ENCODE measurements at regions not wholly inside any gene's neighbourhood (a gene's known extent, or its start where the extent isn't known, plus 50 kb on each side); places are given as distances from the start of the nearest gene placed in this dataset.

DNA sequence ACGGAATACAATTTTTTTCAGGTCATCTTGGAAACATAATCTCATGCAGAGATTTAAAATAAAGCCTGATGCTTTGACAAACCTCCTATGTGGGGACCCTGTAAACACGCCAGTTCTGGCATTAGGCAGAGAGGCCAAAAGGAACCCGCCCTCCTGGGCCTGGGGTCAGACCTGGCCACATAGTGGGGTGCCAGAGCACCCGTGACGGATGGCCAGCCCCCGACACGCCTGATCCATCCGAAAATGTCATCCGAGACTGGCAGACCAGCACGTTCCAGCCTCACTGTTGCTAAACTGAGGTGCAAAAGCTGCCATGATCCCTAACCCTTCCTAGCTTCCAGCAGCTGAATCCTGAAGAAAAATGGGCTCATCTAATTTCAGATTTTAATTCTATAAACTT, 222.6 kb upstream of the SALL3 start:
- no peaks in the 10 kb centered on the region for H3K4me1 ChIP-seq (ENCODE audit: control insufficient read depth, insufficient read depth, low read length)
- H3K27ac ChIP-seq (ENCODE audit: low read depth, low read length) = no peak overlapping the region
- no peak overlapping the region for H3K9ac ChIP-seq (ENCODE audit: low read length)
- no peak overlapping the region for H3K4me3 ChIP-seq (ENCODE audit: low read length)
- no peaks in the 10 kb centered on the region for H3K36me3 ChIP-seq (ENCODE audit: control insufficient read depth, insufficient read depth, low read length)
- H3K27me3 ChIP-seq (ENCODE audit: control insufficient read depth, insufficient read depth, low read length) = no peaks in the 10 kb centered on the region

DNA sequence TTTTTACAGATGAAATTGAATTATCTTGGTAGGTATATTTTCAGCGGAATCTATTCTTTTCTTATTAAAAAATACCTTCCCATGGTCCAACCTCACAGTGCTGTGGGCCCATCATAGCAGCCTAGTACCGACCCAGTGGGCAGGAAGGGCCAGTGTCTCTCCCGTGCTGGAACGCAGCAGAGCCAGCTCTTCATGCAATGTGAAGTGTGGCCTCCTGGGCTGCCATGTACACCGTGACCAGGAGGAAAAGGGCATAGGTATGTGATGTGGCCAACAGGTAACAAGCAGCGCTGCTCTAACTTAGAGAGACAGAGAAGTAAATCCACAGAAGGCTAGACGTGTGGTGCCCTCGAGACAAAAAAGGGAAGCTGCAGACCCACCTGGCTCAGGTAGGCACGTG, 221.1 kb upstream of the SALL3 start:
- no peaks in the 10 kb centered on the region for H3K27me3 ChIP-seq (ENCODE audit: control insufficient read depth, insufficient read depth, low read length)
- no peak overlapping the region for H3K4me3 ChIP-seq (ENCODE audit: low read length)
- H3K4me1 ChIP-seq (ENCODE audit: control insufficient read depth, insufficient read depth, low read length) = no peaks in the 10 kb centered on the region
- no peaks in the 10 kb centered on the region for H3K36me3 ChIP-seq (ENCODE audit: control insufficient read depth, insufficient read depth, low read length)
- H3K27ac ChIP-seq (ENCODE audit: low read depth, low read length) = no peak overlapping the region
- H3K9ac ChIP-seq (ENCODE audit: low read length) = no peak overlapping the region

DNA sequence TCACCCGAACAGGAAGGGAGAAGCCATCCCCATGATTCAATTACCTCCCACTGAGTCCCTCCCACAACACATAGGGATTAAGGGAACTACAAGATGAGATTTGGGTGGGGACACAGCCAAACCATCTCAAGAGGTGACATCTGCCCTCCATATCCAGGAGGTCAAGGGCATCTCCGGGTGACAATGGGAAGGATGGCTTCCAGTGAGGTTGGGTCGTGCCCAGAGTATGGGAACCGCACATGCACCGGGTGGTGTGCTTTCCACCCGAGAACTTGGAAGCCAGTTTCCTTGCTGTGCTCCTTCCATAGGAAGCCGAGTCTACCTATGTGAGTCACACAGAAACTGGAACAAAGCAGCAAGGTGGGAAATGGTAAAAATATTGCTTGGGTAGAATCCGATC, 216.9 kb upstream of the SALL3 start:
- H3K4me3 ChIP-seq (ENCODE audit: low read length) = no peak overlapping the region

DNA sequence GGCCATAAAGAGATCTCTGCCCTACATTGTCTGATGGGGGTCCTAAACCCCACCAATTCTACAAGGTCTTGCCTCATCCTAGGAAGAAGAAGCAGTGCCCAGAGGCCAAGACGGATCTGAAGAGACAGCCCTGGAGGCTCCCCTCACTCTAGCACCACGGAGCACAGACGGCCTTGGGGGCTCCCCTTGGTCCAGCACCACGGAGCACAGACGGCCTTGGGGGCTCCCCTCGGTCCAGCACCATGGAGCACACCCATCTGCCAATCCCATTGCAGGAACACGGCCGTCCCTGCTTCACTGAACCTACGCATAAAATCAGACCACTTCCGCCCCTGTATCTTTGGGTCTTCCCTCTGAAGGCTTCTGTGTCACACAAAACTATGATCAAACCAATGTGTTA, 215.1 kb upstream of the SALL3 start:
- no peaks in the 10 kb centered on the region for H3K4me1 ChIP-seq (ENCODE audit: control insufficient read depth, insufficient read depth, low read length)
- H3K4me3 ChIP-seq (ENCODE audit: low read length) = no peak overlapping the region
- H3K27me3 ChIP-seq (ENCODE audit: control insufficient read depth, insufficient read depth, low read length) = no peaks in the 10 kb centered on the region
- no peak overlapping the region for H3K27ac ChIP-seq (ENCODE audit: low read depth, low read length)
- H3K36me3 ChIP-seq (ENCODE audit: control insufficient read depth, insufficient read depth, low read length) = no peaks in the 10 kb centered on the region
- no peak overlapping the region for H3K9ac ChIP-seq (ENCODE audit: low read length)

More for the DNA sequence above, 216.9 kb upstream of the SALL3 start:
- no peak overlapping the region for H3K9ac ChIP-seq (ENCODE audit: low read length)
- no peaks in the 10 kb centered on the region for H3K36me3 ChIP-seq (ENCODE audit: control insufficient read depth, insufficient read depth, low read length)
- no peaks in the 10 kb centered on the region for H3K4me1 ChIP-seq (ENCODE audit: control insufficient read depth, insufficient read depth, low read length)
- H3K27ac ChIP-seq (ENCODE audit: low read depth, low read length) = no peak overlapping the region
- no peaks in the 10 kb centered on the region for H3K27me3 ChIP-seq (ENCODE audit: control insufficient read depth, insufficient read depth, low read length)

- Histone ChIP-seq H3K9ac (ENCODE audit: low read length) (no peak overlapping the region), H3K27me3 (ENCODE audit: control insufficient read depth, insufficient read depth, low read length) (no peaks in the 10 kb centered on the region), H3K36me3 (ENCODE audit: control insufficient read depth, insufficient read depth, low read length) (no peaks in the 10 kb centered on the region), H3K27ac (ENCODE audit: low read depth, low read length) (no peak overlapping the region), H3K4me1 (ENCODE audit: control insufficient read depth, insufficient read depth, low read length) (no peaks in the 10 kb centered on the region), H3K4me3 (ENCODE audit: low read length) (no peak overlapping the region)
These were observed 214.5 kb upstream of the SALL3 start for GRCh38 chr18:78765142-78765541.

GRCh38 chr18:78765637-78766281, 213.9 kb upstream of the SALL3 start:
- Histone ChIP-seq H3K4me3 (ENCODE audit: low read length) (no peak overlapping the region), H3K4me1 (ENCODE audit: control insufficient read depth, insufficient read depth, low read length) (no peaks in the 10 kb centered on the region), H3K36me3 (ENCODE audit: control insufficient read depth, insufficient read depth, low read length) (no peaks in the 10 kb centered on the region)

GRCh38 chr18:78766651-78767533, 212.7 kb upstream of the SALL3 start:
- Histone ChIP-seq H3K27ac (ENCODE audit: low read depth, low read length) (no peak overlapping the region), H3K9ac (ENCODE audit: low read length) (no peak overlapping the region), H3K4me3 (ENCODE audit: low read length) (no peak overlapping the region), H3K36me3 (ENCODE audit: control insufficient read depth, insufficient read depth, low read length) (no peaks in the 10 kb centered on the region), H3K27me3 (ENCODE audit: control insufficient read depth, insufficient read depth, low read length) (no peaks in the 10 kb centered on the region), H3K4me1 (ENCODE audit: control insufficient read depth, insufficient read depth, low read length) (no peaks in the 10 kb centered on the region)

More at GRCh38 chr18:78765637-78766281, 213.9 kb upstream of the SALL3 start:
- Histone ChIP-seq H3K27ac (ENCODE audit: low read depth, low read length) (no peak overlapping the region), H3K9ac (ENCODE audit: low read length) (no peak overlapping the region), H3K27me3 (ENCODE audit: control insufficient read depth, insufficient read depth, low read length) (no peaks in the 10 kb centered on the region)

DNA sequence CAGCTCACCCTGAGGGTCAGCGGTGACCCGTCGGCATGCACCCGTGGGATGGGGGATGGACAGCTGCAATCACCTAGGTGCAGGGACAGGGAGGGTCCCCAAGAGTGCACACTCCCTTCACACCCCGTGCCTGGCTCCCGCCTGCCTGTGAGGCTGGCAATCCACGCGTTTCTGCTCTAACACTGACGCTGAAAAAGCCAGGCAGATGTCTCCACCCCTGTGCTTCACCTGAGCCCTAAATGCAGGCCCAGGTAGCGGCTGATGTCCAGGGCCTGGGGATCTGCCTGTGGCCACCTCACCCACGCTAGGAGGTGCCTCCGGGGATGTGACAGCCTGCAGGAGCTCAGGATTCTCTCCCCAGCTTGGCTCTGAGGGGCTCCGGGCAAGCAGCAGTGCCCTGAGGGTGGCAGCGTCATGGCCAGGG, 212.0 kb upstream of the SALL3 start:
- no peak overlapping the region for H3K4me3 ChIP-seq (ENCODE audit: low read length)
- no peak overlapping the region for H3K27ac ChIP-seq (ENCODE audit: low read depth, low read length)
- no peaks in the 10 kb centered on the region for H3K36me3 ChIP-seq (ENCODE audit: control insufficient read depth, insufficient read depth, low read length)
- H3K4me1 ChIP-seq (ENCODE audit: control insufficient read depth, insufficient read depth, low read length) = no peaks in the 10 kb centered on the region
- H3K9ac ChIP-seq (ENCODE audit: low read length) = no peak overlapping the region
- H3K27me3 ChIP-seq (ENCODE audit: control insufficient read depth, insufficient read depth, low read length) = no peaks in the 10 kb centered on the region

DNA sequence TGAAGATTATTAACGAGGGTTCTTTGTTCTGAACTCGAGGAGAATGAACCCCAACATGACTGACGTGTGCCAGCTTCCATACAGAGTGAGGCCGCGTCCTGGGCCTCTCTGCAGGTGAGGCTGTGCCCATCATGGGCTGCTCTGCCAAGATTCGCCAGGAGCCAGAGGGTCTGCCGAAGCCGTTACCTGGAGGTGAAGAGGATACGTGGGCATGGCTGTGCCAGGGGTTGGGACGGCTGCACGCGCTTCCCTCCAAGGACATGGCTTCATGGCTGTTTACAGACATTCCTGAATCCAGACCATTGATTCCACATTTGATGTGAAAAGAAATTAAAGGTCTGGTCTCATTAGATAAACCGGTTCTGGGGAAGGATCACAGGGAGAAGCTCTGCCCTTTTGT, 211.4 kb upstream of the SALL3 start:
- Histone ChIP-seq H3K4me3 (ENCODE audit: low read length) (no peak overlapping the region), H3K9ac (ENCODE audit: low read length) (no peak overlapping the region), H3K27me3 (ENCODE audit: control insufficient read depth, insufficient read depth, low read length) (no peaks in the 10 kb centered on the region), H3K36me3 (ENCODE audit: control insufficient read depth, insufficient read depth, low read length) (no peaks in the 10 kb centered on the region), H3K27ac (ENCODE audit: low read depth, low read length) (no peak overlapping the region), H3K4me1 (ENCODE audit: control insufficient read depth, insufficient read depth, low read length) (no peaks in the 10 kb centered on the region)

DNA sequence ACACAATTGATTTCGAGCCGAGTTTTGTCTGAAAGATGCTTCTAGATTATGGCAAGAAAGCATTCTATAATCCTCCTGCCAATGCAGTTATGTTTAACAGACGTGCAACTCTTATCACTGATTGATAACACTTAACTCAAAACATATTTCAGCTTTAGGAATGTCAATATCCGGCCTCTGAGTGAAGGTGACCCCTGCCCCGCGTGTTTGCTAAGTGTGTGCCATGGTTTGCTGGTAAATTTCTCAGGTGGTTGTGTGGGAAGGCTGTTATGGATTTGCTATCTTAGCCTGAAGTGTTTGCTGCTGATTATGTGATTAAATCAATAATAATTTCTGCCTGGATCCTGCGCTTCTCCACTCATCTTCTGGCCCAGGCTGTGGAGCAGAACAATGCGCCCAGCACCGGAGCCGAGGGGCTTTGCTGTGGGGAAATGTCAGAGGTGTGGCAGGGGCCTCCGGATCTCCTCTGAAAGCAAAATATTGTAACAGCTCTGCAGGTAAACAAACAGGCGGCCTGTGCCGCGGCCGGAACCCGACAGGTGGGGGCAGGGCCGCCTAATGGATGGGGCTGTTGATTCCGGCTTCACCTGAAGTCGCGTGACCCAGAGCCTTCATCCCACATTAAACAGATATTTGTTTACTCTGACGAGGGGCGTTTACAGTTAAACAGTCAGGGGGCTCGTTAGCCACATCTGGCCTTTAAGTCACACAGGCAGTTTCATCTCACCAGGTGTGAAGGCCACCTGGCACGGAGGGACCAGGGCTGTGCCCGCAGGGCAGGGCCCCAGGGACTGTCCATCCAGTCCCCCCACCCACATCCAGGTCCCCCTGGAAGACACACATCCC, 210.7 kb upstream of the SALL3 start:
- no peak overlapping the region for H3K27ac ChIP-seq (ENCODE audit: low read depth, low read length)
- H3K9ac ChIP-seq (ENCODE audit: low read length) = no peak overlapping the region
- no peaks in the 10 kb centered on the region for H3K27me3 ChIP-seq (ENCODE audit: control insufficient read depth, insufficient read depth, low read length)
- H3K4me1 ChIP-seq (ENCODE audit: control insufficient read depth, insufficient read depth, low read length) = no peaks in the 10 kb centered on the region
- H3K36me3 ChIP-seq (ENCODE audit: control insufficient read depth, insufficient read depth, low read length) = no peaks in the 10 kb centered on the region
- H3K4me3 ChIP-seq (ENCODE audit: low read length) = no peak overlapping the region

- Histone ChIP-seq H3K9ac (ENCODE audit: low read length) (no peak overlapping the region), H3K36me3 (ENCODE audit: control insufficient read depth, insufficient read depth, low read length) (no peaks in the 10 kb centered on the region), H3K27ac (ENCODE audit: low read depth, low read length) (no peak overlapping the region), H3K4me3 (ENCODE audit: low read length) (no peak overlapping the region), H3K4me1 (ENCODE audit: control insufficient read depth, insufficient read depth, low read length) (no peaks in the 10 kb centered on the region), H3K27me3 (ENCODE audit: control insufficient read depth, insufficient read depth, low read length) (no peaks in the 10 kb centered on the region)
These were observed 210.0 kb upstream of the SALL3 start for GRCh38 chr18:78769502-78770105.
